SU-DHL-6 (cell line): ENCODE measurements at regions not wholly inside any gene's neighbourhood (a gene's known extent, or its start where the extent isn't known, plus 50 kb on each side); places are given as distances from the start of the nearest gene placed in this dataset.

Experiments
- H2AFZ ChIP-seq: fragments of 200-600 bp; sonication (generic); 2 replicates; pipeline ENCODE4 v1.6.1; 2014; ENCODE audit warnings: low read depth, mild to moderate bottlenecking, moderate library complexity, mixed read lengths, antibody characterized with exemption, low read length; ENCODE audit not compliant: severe bottlenecking
- H3F3A ChIP-seq: fragments of 200-600 bp; shearing (Covaris generic); 2 replicates; pipeline ENCODE4 v1.6.0; 2016; ENCODE audit warnings: antibody characterized with exemption, mild to moderate bottlenecking; ENCODE audit not compliant: insufficient read depth
- H3K27ac ChIP-seq: fragments of 200-600 bp; sonication (generic); 2 replicates; pipeline ENCODE4 v1.5.1; 2016; ENCODE audit warnings: low read depth, mild to moderate bottlenecking, low read length, moderate library complexity, mixed read lengths
- H3K27me3 ChIP-seq: fragments of 200-600 bp; sonication (generic), shearing (Covaris generic); 2 replicates; pipeline ENCODE4 v1.6.0; 2014; ENCODE audit warnings: mild to moderate bottlenecking, low read length
- H3K36me3 ChIP-seq: fragments of 200-600 bp; sonication (generic); 2 replicates; pipeline ENCODE4 v1.6.1; 2014; ENCODE audit warnings: mild to moderate bottlenecking, low read length, mixed read lengths
- H3K4me2 ChIP-seq: fragments of 300-600, 200-600 bp; shearing (Covaris generic), sonication (generic); 2 replicates; pipeline ENCODE4 v1.6.0; 2014; ENCODE audit warnings: low read length, low read depth, mild to moderate bottlenecking; ENCODE audit not compliant: poor library complexity, severe bottlenecking
- H3K4me3 ChIP-seq: fragments of 200-600 bp; sonication (generic); 2 replicates; pipeline ENCODE4 v1.5.1; 2014; ENCODE audit warnings: antibody characterized with exemption, low read length, mild to moderate bottlenecking, mixed read lengths; ENCODE audit not compliant: insufficient read depth, poor library complexity, severe bottlenecking
- H3K79me2 ChIP-seq: fragments of 200-600 bp; sonication (generic); 2 replicates; pipeline ENCODE4 v1.6.1; 2014; ENCODE audit warnings: mild to moderate bottlenecking, low read length, moderate library complexity; ENCODE audit not compliant: insufficient read depth
- H3K9ac ChIP-seq: fragments of 200-600 bp; sonication (generic); 2 replicates; pipeline ENCODE4 v1.7.0; 2014; ENCODE audit warnings: mild to moderate bottlenecking, low read length
- H3K9me2 ChIP-seq: fragments of 200-600 bp; sonication (generic); replicated peaks from 2 replicates; pipeline ENCODE4 v1.6.1; 2014; ENCODE audit warnings: low read length; ENCODE audit not compliant: insufficient read depth
- H3K9me3 ChIP-seq: fragments of 200-600 bp; sonication (generic); 2 replicates; pipeline ENCODE4 v1.6.1; 2014; ENCODE audit warnings: low read length, mixed read lengths; ENCODE audit not compliant: insufficient read depth
- H4K20me1 ChIP-seq: fragments of 200-600 bp; sonication (generic); 2 replicates; pipeline ENCODE4 v1.6.1; 2014; ENCODE audit warnings: low read depth, mild to moderate bottlenecking, antibody characterized with exemption, low read length, moderate library complexity, mixed read lengths
- EZH2phosphoT487 ChIP-seq: fragments of 200-600 bp; sonication (generic), shearing (Covaris generic); conservative IDR thresholded peaks from 2 replicates; pipeline ENCODE4 v1.6.1; 2018; ENCODE audit warnings: mild to moderate bottlenecking, antibody characterized with exemption, low read length, moderate library complexity, mixed read lengths
- TF ChIP-seq, protein P1 (sequence below): fragments of 200-600 bp; sonication (generic); IDR thresholded peaks from one replicate; pipeline ENCODE4 v1.5.1; 2017; ENCODE audit warnings: antibody characterized with exemption, mild to moderate bottlenecking, low read length, moderate library complexity; ENCODE audit not compliant: insufficient read depth, poor library complexity, severe bottlenecking

GRCh38 chr16:55233464-55233863 lies 90.5 kb upstream of the IRX6 start:
- Histone ChIP-seq H3K36me3 (no peaks in the 10 kb centered on the region), H3F3A (no peaks in the 10 kb centered on the region), H3K79me2 (no peaks in the 10 kb centered on the region), H3K27me3 (no peaks in the 10 kb centered on the region), H2AFZ (no peak overlapping the region), H3K27ac (no peak overlapping the region), H4K20me1 (no peaks in the 10 kb centered on the region), H3K4me2 (no peak overlapping the region), H3K9me3 (no peaks in the 10 kb centered on the region), H3K4me3 (no peak overlapping the region), H3K9me2 (no peaks in the 10 kb centered on the region), H3K9ac (no peak overlapping the region)
- TF ChIP-seq, protein P1, sequence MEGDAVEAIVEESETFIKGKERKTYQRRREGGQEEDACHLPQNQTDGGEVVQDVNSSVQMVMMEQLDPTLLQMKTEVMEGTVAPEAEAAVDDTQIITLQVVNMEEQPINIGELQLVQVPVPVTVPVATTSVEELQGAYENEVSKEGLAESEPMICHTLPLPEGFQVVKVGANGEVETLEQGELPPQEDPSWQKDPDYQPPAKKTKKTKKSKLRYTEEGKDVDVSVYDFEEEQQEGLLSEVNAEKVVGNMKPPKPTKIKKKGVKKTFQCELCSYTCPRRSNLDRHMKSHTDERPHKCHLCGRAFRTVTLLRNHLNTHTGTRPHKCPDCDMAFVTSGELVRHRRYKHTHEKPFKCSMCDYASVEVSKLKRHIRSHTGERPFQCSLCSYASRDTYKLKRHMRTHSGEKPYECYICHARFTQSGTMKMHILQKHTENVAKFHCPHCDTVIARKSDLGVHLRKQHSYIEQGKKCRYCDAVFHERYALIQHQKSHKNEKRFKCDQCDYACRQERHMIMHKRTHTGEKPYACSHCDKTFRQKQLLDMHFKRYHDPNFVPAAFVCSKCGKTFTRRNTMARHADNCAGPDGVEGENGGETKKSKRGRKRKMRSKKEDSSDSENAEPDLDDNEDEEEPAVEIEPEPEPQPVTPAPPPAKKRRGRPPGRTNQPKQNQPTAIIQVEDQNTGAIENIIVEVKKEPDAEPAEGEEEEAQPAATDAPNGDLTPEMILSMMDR = no peak
- no peak for TF ChIP-seq EZH2phosphoT487

GRCh38 chr16:55236655-55237054 lies 87.3 kb upstream of the IRX6 start:
- Histone ChIP-seq H3F3A (no peaks in the 10 kb centered on the region), H3K9ac (no peak overlapping the region), H3K27ac (no peak overlapping the region), H3K9me2 (no peaks in the 10 kb centered on the region), H3K79me2 (no peaks in the 10 kb centered on the region), H3K4me2 (no peak overlapping the region), H2AFZ (no peak overlapping the region), H3K4me3 (no peak overlapping the region), H3K27me3 (no peaks in the 10 kb centered on the region), H3K9me3 (no peaks in the 10 kb centered on the region), H3K36me3 (no peaks in the 10 kb centered on the region), H4K20me1 (no peaks in the 10 kb centered on the region)
- TF ChIP-seq, protein P1 = no peak
- no peak for TF ChIP-seq EZH2phosphoT487

- no peaks in the 10 kb centered on the region for H3K9me3 ChIP-seq
- H3K4me3 ChIP-seq = no peak overlapping the region
- H3K4me2 ChIP-seq = no peak overlapping the region
- no peak overlapping the region for H3K27ac ChIP-seq
- H3K9me2 ChIP-seq = no peaks in the 10 kb centered on the region
- no peaks in the 10 kb centered on the region for H3F3A ChIP-seq
- H4K20me1 ChIP-seq = no peaks in the 10 kb centered on the region
- H2AFZ ChIP-seq = no peak overlapping the region
- no peak for TF ChIP-seq EZH2phosphoT487
- TF ChIP-seq, protein P1 = no peak
- H3K79me2 ChIP-seq = no peaks in the 10 kb centered on the region
- H3K9ac ChIP-seq = no peak overlapping the region
- H3K27me3 ChIP-seq = no peaks in the 10 kb centered on the region
- no peaks in the 10 kb centered on the region for H3K36me3 ChIP-seq
Measured at GRCh38 chr16:55239723-55240122, 84.3 kb upstream of the IRX6 start.
